ENCODE measurements at regions not wholly inside any gene's neighbourhood (a gene's known extent, or its start where the extent isn't known, plus 50 kb on each side); places are given as distances from the start of the nearest gene placed in this dataset.

GRCh38 chr1:100607628-100608240 lies 69.8 kb downstream of the GPR88 start:
- no peak for ATAC-seq
- TF ChIP-seq TCF7L2 (IDR thresholded peaks at IDR 0.05; ENCODE audit: low read depth, low read length) (no peak), CTCF (IDR thresholded peaks at IDR 0.05) (no peak), SIN3A (IDR thresholded peaks at IDR 0.05; ENCODE audit: borderline replicate concordance, insufficient read depth, low read depth, low read length) (no peak), POLR2AphosphoS5 (IDR thresholded peaks at IDR 0.05; ENCODE audit: low read depth, low read length) (no peak), REST (IDR thresholded peaks at IDR 0.05; ENCODE audit: insufficient read depth in 1 of 2, low read depth in 2 of 2, low read length in 1 of 2) (no peak)
- Histone ChIP-seq H3K36me3 (ENCODE audit: control insufficient read depth, insufficient read depth, low read length) (no peaks in the 10 kb centered on the region), H3K9me3 (ENCODE audit: control insufficient read depth, insufficient read depth, low read depth, low read length) (no peaks in the 10 kb centered on the region), H3K4me3 (ENCODE audit: low read depth in 2 of 2, low read length in 2 of 2) (no peak overlapping the region), H3K27ac (ENCODE audit: low read length) (no peak overlapping the region), H3K27me3 (ENCODE audit: control insufficient read depth, insufficient read depth, low read length) (no peaks in the 10 kb centered on the region; the same call in 1 of the 2 replicates), H3K4me1 (ENCODE audit: control insufficient read depth, insufficient read depth, low read length) (no peaks in the 10 kb centered on the region)
- no TSS peak for BruUV-seq (replicated peaks)
- in situ Hi-C loops (cut with HindIII; ENCODE audit: low pct_unique_long_range_greater_than_20kb, low sequenced_read_pairs) (no loop called here), intact Hi-C loops (cut with micrococcal nuclease; ENCODE audit: unreplicated experiment) (loop anchor here (5.0 kb wide), 1 partner anchor 260 kb away; no protein-coding TSS in a partner anchor)
- ChIA-PET POLR2A (no interaction called here), CTCF (no interaction called here)
- no peak for DNase-seq (ENCODE audit: low read depth, low spot score)

GRCh38 chr1:100609849-100610248 lies 71.9 kb downstream of the GPR88 start:
- ChIA-PET CTCF (no interaction called here), POLR2A (no interaction called here)
- H3K36me3 ChIP-seq (ENCODE audit: control insufficient read depth, insufficient read depth, low read length) = no peaks in the 10 kb centered on the region
- intact Hi-C loops (cut with micrococcal nuclease; ENCODE audit: unreplicated experiment) = loop anchor here (5.0 kb wide), 1 partner anchor 257 kb away; no protein-coding TSS in a partner anchor
- H3K4me3 ChIP-seq (ENCODE audit: low read depth in 2 of 2, low read length in 2 of 2) = no peak overlapping the region
- H3K27me3 ChIP-seq (ENCODE audit: control insufficient read depth, insufficient read depth, low read length) = no peaks in the 10 kb centered on the region; the same call in 1 of the 2 replicates
- H3K27ac ChIP-seq (ENCODE audit: low read length) = no peak overlapping the region
- H3K9me3 ChIP-seq (ENCODE audit: control insufficient read depth, insufficient read depth, low read depth, low read length) = no peaks in the 10 kb centered on the region
- in situ Hi-C loops (cut with HindIII; ENCODE audit: low pct_unique_long_range_greater_than_20kb, low sequenced_read_pairs) = no loop called here
- no TSS peak for BruUV-seq (replicated peaks)
- H3K4me1 ChIP-seq (ENCODE audit: control insufficient read depth, insufficient read depth, low read length) = no peaks in the 10 kb centered on the region
- DNase-seq (ENCODE audit: low read depth, low spot score) = no peak
- no peak for ATAC-seq
- TF ChIP-seq CTCF (IDR thresholded peaks at IDR 0.05) (no peak), REST (IDR thresholded peaks at IDR 0.05; ENCODE audit: insufficient read depth in 1 of 2, low read depth in 2 of 2, low read length in 1 of 2) (no peak), SIN3A (IDR thresholded peaks at IDR 0.05; ENCODE audit: borderline replicate concordance, insufficient read depth, low read depth, low read length) (no peak), POLR2AphosphoS5 (IDR thresholded peaks at IDR 0.05; ENCODE audit: low read depth, low read length) (no peak), TCF7L2 (IDR thresholded peaks at IDR 0.05; ENCODE audit: low read depth, low read length) (no peak)

Measured in Panc1 (cell line).